ENCODE measurements at regions not wholly inside any gene's neighbourhood (a gene's known extent, or its start where the extent isn't known, plus 50 kb on each side); places are given as distances from the start of the nearest gene placed in this dataset.

DNA sequence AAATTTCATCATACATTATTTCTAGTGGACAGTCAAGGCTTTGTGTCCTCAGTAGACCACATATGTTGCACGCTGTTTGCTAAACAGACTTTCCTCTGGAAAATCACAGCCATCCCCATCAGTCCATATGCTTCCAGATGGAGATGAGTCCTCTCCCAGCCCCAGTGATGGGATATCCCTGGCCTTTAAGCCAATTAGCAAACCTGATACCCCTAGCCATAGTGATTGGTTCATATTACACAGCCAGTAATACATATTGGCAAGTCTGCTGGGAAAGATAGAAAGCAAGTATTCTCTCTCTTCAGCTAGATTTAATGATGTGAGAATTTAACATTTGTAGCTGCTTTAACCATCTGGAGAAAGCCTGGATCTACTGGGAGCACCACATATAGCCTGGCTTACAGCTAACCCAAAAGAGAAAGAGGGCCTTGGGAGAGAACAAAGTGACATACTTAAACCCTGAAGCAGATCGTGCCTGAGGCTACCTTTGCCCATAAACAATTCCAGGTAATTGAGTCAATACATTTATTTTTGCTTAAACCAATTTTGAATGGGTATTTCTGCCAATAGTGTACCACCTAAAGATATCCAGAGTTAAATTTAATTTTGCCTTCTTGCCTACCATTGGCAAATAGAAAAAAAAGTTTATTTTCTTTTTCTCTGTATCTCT lies 103.5 kb upstream of the HIVEP1 start:
- no peak for TF ChIP-seq CTCF (IDR thresholded peaks at IDR 0.05)
- no peak for TF ChIP-seq EZH2 (IDR thresholded peaks at IDR 0.05; ENCODE audit: borderline replicate concordance, insufficient read depth, low read depth, low read length, poor library complexity, severe bottlenecking)
